HG03025 (cell line): ENCODE measurements at regions not wholly inside any gene's neighbourhood (a gene's known extent, or its start where the extent isn't known, plus 50 kb on each side); places are given as distances from the start of the nearest gene placed in this dataset.
"Not testable (repeated sequence)": the region's sequence is repeated elsewhere in the genome, so short reads cannot be mapped to it uniquely, and the experiment has no call there.

ENCODE experiments used
- ATAC-seq: cut with Tn5 transposase; IDR thresholded peaks from one replicate; pipeline ENCODE4 v1.9.1; 2021; ENCODE audit warnings: mild to moderate bottlenecking, moderate library complexity; ENCODE audit not compliant: unreplicated experiment, low FRiP score

GRCh38 chr7:153564391-153564790 is 487.8 kb upstream of the DPP6 start:
- ATAC-seq, result no peak

- ATAC-seq, result no peak
Measured at GRCh38 chr7:153566324-153566723, 485.9 kb upstream of the DPP6 start.

GRCh38 chr7:153567426-153567825 is 484.8 kb upstream of the DPP6 start:
- no peak for ATAC-seq

GRCh38 chr7:153569520-153569919 is 482.7 kb upstream of the DPP6 start:
- ATAC-seq, result not testable (repeated sequence)

GRCh38 chr7:153576096-153576495 is 476.1 kb upstream of the DPP6 start:
- no peak for ATAC-seq

- ATAC-seq, result no peak
Measured at GRCh38 chr7:153581419-153581818, 470.8 kb upstream of the DPP6 start.

GRCh38 chr7:153584132-153584531 is 468.1 kb upstream of the DPP6 start:
- no peak for ATAC-seq

GRCh38 chr7:153588586-153588985 is 463.6 kb upstream of the DPP6 start:
- ATAC-seq, result no peak

GRCh38 chr7:153590136-153590535 is 462.1 kb upstream of the DPP6 start:
- ATAC-seq, result no peak

- ATAC-seq, result no peak
Measured at GRCh38 chr7:153590571-153590970, 461.6 kb upstream of the DPP6 start.

GRCh38 chr7:153607354-153607753 is 444.8 kb upstream of the DPP6 start:
- no peak for ATAC-seq

GRCh38 chr7:153616711-153617325 is 435.4 kb upstream of the DPP6 start:
- ATAC-seq, result no peak

- ATAC-seq, result no peak
Measured at GRCh38 chr7:153627323-153627722, 424.9 kb upstream of the DPP6 start.

GRCh38 chr7:153628406-153628805 is 423.8 kb upstream of the DPP6 start:
- ATAC-seq, result no peak

GRCh38 chr7:153628825-153629224 is 423.4 kb upstream of the DPP6 start:
- ATAC-seq, result no peak

- ATAC-seq, result no peak
Measured at GRCh38 chr7:153638821-153639435, 413.3 kb upstream of the DPP6 start.

- ATAC-seq, result peak; percentile 57
Measured at GRCh38 chr7:153640586-153640985, 411.6 kb upstream of the DPP6 start.

GRCh38 chr7:153641199-153641598 is 411.0 kb upstream of the DPP6 start:
- ATAC-seq, result no peak

- ATAC-seq, result no peak
Measured at GRCh38 chr7:153642989-153643388, 409.2 kb upstream of the DPP6 start.

GRCh38 chr7:153657182-153657800 is 394.9 kb upstream of the DPP6 start:
- ATAC-seq, result no peak

- no peak for ATAC-seq
Measured at GRCh38 chr7:153675131-153675530, 377.1 kb upstream of the DPP6 start.

GRCh38 chr7:153682628-153683027 is 369.6 kb upstream of the DPP6 start:
- no peak for ATAC-seq
